HG03060 (cell line): ENCODE measurements at regions not wholly inside any gene's neighbourhood (a gene's known extent, or its start where the extent isn't known, plus 50 kb on each side); places are given as distances from the start of the nearest gene placed in this dataset.

ENCODE experiments used
- ATAC-seq: cut with Tn5 transposase; IDR thresholded peaks from one replicate; pipeline ENCODE4 v1.9.1; 2021; ENCODE audit warnings: low read depth, moderate number of reproducible peaks; ENCODE audit not compliant: unreplicated experiment

DNA sequence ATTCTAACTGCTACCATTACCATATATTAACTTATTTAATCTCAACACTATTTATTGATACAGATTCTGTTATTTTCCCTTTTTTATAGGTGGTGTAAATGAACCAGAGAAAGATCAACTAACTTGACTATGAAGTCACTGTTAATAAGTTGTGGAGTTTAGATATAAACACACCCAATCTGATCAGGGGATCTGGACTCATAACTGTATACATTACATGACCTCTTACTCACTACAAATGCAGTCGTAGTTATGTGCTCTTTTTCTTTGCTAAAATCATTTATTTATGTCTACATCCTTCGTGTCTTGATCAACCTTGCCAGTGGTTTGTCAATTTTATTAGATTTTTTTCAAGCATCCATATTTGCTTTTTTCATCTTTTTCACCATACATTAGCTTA, 614.8 kb upstream of the FAM241A start:
- ATAC-seq, result no peak

DNA sequence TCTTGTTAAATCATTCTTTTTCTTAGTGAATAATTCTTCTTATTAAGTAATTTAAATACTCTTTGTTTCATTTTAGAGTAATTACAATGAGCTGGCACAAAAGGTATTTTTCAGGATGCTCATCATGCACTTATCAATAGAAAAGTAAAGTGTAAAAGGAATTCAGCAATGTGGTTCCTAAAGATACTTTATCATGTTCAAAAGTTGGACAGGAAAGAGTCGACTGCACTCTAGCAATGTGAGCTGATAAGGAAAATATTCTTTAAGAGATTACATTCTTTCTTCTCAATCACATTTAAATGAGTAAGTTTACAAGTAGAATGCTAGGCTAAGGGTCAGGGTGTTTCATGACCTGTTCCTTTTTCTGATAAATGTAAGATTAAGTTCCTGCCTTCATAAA, 609.5 kb upstream of the FAM241A start:
- no peak for ATAC-seq

DNA sequence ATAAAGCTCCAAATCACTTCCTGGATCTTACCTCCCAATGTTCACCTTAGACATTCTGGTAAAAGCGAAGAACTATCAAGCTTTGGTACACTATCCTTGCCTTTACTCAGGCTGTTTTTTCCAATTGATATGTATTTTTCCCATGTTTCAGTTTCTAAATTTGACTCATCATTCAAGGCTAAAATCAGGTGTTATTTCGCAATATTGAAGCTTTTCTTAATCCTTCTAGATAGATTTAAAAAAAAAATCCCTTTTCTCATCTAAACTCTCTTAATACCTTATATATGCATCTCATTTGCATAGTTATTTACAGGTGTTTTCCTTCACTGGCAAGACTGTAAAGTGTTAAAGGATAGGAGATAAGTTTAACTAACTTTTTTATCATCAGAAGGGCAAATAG, 608.1 kb upstream of the FAM241A start:
- ATAC-seq, result no peak

DNA sequence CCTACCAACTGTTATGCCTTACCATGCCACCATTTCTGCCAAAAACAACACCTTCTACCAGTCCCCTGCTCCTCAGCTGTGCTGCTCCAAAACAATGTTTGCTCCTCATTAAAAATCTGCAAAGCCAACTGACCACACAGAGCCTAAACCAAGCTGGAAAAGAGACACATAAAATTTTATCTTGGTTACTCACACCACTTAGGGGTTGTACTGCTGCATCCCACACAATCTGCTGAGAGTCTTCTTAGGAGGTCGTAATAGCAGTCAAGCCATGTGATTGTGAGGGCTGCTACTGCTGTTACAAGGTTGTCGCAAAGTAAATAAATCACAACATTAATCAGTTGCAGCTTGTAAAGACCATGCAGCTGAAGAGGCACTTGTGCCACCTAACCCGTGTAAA, 607.4 kb upstream of the FAM241A start:
- no peak for ATAC-seq

DNA sequence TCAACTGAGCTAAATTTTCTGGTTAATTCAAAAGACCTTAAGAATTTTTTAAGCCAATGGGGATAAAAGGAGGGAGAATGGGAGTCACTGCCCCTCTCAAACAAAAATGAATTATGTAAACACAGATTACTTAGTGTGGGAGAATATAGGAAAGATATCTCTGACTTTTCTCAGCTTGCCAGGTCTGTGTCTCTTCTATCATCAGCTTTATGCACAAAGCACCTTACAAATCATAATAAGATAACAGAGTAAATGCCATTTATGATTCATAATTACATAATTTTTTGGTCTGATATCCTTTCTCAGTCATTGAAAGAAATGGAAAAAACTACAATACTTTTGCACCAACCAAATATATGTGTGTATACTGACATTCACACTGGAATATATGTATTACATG, 604.6 kb upstream of the FAM241A start:
- no peak for ATAC-seq

DNA sequence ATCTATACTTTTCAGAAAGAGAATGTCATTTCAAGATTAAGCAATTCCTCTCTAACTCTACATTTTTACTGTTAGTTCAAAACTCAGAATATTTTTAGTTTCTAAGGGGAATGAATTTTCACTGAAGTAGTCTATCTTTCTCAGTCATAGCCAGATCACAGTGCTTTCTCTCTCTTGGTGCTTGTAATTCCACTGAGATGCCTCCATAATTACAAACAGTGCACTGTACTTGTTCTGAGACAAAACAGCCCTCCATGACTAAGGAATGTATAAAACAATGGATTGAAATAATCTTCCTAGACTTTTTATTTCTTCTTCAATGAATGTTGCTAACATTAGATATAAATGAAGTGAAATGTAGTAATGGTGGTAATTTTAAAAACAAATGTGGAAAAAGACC, 603.2 kb upstream of the FAM241A start:
- no peak for ATAC-seq

DNA sequence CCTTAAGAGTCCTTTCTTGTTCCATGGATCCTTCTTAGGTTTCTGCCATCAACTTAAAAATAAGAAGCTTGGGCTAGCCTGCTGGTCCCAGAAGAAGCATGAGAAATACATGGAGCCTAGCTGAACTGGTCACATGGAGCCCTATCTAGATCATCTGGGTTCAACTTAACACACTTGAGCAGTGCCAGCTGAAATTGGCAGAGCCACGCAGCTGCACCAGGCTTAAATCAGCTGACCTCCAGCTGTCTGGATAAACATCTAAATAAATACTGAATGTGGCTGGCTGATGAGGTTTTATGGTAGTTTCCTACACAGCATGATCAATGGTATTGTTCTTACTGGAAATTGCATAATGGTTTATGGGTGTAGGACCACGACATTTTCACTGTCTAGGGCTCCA, 598.4 kb upstream of the FAM241A start:
- ATAC-seq, result no peak

DNA sequence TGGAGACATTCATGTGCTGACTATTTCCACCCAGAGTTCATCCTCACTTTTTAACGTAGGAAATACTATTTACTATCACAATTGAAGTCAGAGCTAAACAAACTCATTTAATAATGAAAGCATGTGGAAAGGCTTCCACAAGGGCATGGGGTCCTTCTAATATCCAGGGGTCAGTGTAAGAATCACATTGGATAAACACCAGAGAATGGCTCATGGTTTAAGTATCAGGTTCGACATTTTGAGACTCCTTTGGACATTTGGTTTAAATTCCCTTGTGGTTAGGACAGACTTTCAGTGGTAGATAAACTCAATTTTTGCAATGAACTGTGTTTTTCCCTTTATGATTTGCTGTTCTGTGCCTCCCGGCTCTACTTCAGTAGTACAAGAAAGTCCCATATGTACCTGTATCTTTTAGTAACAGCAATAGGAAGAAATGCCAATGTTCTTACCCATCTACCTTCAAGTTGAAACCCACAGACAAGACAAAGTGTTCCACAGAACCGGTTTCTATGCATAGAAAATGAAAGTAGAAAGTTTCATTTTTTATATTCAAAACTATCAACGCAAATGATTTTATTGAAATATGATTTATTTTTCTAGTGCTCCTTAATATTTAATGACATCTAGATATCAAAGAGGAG, 589.0 kb upstream of the FAM241A start:
- no peak for ATAC-seq

DNA sequence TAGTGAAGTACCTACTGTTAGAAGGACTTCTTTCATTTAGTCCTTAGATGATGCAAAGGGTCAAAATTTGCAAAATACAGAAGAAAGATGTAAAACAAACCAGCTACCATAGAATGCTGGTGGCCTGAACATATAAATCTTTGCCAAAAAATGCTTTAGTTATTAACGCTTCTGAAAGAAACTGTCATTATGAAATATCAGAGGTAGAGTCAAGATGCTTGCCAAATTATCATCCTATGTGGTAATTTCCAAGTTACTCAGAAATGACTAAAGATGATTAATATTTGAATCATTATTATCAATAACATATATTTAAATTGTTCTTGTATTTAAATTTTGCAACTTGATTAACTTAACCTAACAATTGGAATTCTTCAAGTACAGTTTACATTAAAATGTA, 588.4 kb upstream of the FAM241A start:
- ATAC-seq, result no peak

DNA sequence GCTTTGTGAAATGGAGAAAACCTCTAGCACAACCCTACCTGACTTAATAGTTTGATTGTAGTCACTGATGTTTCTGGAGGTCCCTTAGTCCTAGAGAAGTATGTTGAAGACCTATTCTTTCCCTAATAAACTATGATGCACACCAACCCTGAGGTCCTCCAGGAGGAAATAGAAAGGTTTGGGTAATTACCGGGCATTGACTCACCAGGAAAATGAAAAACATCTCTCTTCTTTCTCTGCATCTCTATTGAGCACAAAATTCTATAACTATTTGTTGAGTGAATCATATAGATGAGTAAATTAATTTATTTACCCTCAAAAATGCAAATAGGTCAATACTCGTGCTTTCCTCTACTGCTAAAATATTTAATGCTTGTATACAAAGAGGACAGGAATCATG, 582.4 kb upstream of the FAM241A start:
- ATAC-seq, result no peak

DNA sequence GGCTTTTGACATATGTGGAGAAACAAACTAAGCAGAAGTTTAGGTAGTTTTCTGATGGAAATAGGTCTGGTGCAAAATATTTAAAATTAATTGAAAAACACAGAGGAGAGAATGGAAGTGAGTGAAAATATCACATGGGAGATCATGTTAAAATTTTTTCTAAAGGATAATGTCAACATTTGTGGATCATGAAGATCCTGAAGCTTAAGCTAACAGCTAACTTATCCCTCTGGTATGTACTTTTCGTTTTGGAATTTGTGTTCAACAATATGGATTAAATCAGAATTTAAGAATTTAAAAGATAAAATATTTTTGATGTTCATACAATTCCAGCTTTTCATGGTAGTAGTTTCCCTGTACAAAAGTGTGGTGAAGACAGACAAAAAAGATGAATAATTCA, 572.8 kb upstream of the FAM241A start:
- ATAC-seq, result no peak

DNA sequence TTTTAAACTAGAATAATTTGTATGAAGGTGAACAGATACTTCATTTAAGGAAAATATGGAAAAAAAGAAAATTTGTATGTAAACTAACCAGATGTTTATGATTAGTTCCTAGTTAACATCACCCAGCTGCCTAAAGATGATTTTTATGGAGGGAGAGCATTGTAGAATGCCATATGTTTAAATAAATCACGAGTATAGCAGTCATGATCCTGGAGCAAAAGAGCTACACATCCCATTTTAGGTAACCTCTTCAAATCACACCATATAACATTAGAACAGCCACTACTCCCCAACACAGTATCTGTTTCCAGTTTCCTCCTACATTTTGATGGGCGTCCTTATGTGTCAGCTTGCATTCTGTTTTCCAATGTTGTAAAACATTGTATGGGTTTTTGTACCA, 571.9 kb upstream of the FAM241A start:
- no peak for ATAC-seq

DNA sequence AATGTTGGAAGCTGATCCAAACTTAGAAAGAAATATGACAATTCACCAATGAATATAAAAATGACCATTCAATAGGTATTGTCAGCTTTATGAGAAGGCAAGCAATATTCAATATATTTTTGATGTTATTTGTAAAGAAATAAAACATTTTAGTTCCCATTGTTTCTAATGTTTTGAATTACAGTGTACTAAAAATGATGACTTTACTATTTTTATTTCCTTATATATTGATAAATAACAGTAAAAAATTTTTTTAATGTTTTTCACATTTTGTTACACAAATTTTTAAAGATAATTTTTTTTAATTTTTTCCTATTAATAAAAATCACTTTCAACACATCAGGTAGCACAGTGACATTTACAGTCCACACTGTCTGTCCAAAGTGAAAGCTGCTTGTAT, 565.5 kb upstream of the FAM241A start:
- ATAC-seq, result no peak

DNA sequence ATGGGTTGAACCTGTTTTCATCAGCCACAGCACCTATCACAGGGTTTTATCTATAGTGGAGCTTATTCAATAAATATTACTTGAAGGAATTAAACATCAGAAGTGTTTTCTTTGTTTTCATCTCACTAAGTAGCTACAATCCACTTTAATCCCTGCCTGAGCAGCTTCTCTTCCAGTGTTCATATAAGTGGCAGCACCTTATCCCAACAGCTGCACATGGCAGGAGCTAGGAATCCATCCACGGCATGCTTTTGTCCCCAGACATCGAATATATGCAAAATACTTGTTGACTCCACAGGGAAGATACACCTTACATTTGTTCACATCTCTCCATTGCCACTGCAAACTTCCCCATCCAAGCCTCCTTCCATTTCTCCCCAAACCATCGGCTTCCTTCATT, 549.8 kb upstream of the FAM241A start:
- no peak for ATAC-seq

DNA sequence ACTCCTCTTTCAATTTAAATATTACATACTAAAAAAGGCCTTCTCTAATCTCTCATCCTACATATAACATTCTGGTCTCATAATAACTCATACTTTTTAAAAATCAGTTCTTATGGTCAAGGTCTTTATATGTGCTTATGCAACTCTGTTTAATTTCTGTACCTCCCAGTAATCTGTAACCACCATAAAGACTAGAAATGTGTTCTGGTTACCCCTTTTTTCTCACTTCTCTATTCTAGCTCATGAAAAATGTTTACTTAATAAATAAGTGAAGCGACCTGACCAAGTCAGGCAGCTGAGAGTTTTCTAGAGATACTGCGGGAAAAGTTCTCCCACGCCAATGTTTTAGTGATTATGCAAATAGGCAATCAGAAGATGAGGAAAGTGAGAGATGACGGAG, 548.8 kb upstream of the FAM241A start:
- no peak for ATAC-seq

DNA sequence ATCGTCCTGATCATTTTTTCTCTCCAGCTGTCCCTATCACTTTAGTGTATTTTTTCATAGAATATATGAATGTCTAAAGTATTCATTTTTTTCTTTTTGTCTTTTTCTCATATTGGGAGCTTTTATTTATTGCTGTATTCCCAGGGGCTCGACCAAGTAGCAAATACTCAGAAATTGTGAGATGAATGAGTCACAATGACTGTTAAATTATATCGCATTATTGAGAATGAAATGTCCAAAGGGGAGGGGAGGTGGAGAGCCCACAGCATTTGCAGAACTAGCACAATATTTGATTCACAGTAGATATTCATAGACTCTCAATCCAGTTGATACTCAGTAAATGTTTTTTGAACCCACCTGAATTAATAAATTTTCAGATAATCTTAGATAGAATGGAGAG, 543.6 kb upstream of the FAM241A start:
- ATAC-seq, result no peak

DNA sequence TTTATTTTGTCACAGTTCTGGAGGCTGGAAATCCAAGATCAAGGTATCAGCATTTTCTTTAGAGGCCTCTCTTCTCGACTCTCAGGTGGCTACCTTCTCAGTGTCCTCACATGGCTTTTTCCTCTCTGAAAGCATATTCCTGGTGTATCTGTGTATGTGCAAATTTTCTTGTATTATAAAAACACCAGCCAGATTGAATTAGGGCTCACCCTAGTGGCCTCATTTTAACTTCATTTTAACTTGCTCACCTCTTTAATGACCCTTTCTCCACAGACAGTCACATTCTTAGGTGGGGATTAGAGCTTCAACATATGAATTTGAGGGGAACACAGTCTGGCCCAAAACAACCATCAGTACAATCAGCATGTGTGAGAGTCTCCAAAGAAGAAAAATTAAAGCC, 542.4 kb upstream of the FAM241A start:
- no peak for ATAC-seq

DNA sequence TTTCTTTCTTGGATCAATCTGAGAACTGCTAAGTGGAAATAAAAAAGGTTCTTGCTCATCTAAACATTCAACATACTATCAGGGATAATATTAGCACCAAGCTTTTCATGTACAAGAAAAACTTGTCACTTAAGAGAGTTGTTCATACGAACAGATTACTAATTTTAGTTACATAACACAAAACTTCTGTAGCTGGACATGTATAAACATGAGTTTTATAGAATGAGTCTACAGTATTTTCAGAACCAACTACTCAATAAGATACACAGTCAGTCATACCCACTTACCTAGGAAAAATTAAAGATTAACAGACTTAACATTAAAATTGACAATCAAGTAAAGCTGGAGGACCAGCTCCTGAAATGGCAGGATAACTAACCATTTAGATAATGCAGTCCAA, 540.1 kb upstream of the FAM241A start:
- ATAC-seq, result no peak

DNA sequence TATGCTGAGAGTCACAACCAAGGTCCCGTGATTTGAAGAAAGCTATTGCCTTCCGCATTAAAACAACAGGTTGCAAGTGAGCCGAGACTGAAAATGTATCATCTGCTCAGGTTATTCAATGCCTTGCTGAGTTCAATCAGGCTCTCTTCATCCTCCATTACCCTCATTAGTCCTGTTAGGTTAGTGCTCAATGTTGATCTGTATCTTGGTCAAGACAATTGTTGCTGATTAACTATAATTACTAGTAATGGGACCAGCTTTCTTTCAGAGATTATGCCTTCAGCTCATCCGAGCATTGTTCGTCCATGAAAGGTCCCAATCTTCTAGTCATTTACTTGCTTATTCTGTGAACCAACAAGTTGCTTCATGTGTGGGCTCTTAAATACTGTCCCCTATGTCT, 534.6 kb upstream of the FAM241A start:
- ATAC-seq, result no peak

DNA sequence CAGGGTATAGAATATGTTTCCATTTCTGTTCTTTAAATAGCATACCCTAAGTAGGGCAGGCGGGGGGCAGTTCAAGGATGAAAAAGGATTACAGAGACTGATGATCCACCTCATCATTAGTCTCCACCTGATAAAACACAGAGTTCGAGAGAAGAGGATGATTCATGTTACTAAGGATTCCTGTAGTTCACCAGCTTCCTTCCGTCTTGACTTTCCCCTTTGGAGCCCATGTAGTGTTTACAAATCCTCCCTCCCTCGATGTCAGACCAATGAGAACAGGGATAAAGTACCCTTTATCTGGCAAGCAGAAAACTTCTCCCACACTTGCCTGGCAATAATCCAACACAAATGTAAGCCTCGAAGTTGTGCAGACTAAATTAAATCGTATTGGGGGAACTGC, 526.3 kb upstream of the FAM241A start:
- no peak for ATAC-seq

DNA sequence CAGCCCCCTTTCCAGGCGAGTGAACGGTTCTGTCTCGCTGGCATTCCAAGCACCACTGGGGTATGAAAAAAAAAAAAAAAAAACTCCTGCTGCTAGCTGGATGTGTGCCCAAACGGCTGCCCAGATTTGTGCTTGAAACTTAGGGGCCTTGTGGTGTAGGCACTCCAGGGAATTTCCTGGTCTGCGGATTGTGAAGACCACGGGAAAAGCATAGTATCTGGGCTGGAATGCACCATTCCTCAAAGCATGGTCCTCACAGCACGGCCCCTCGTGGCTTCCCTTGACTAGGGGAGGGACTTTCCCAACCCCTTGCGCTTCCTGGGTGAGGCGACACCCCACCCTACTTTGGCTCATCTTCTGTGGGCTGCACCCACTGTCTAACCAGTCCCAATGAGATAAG, 516.8 kb upstream of the FAM241A start:
- no peak for ATAC-seq

DNA sequence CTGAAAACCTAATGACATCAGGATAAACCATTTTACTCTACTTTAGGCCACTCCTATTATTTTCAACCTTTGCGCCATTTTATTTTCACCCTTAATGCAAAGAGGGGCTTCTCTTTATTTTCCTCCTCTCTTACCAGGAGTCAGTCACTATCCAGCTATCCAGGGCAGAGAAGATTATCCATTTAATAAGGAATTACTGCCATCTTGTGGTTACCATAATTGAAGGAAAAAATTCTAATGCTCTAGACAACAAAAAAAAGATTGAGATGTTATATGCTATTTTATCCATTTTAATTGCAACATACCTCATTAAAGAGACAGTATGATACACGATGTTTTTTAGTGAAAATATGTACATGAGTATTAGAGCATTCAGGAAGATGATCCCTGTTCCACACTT, 514.5 kb upstream of the FAM241A start:
- no peak for ATAC-seq
